ENCODE measurements at regions not wholly inside any gene's neighbourhood (a gene's known extent, or its start where the extent isn't known, plus 50 kb on each side); places are given as distances from the start of the nearest gene placed in this dataset.
"Not testable (repeated sequence)": the region's sequence is repeated elsewhere in the genome, so short reads cannot be mapped to it uniquely, and the experiment has no call there.

- intact Hi-C loops (cut with DNase I) = no loop called here
- Histone ChIP-seq H3K27ac (no peak overlapping the region), H3K4me3 (no peak overlapping the region), H3K36me3 (no peaks in the 10 kb centered on the region), H3K27me3 (no peaks in the 10 kb centered on the region), H3K9me3 (no peaks in the 10 kb centered on the region), H3K4me1 (no peaks in the 10 kb centered on the region)
- DNase-seq (ENCODE audit: low spot score in 2 of 2) = no peak
- no peak for TF ChIP-seq CTCF (IDR thresholded peaks at IDR 0.05)
Measured at GRCh38 chr11:27229511-27230191, 133.4 kb downstream of the CCDC34 start.

- DNase-seq (ENCODE audit: low spot score in 2 of 2) = no peak
- no peak for TF ChIP-seq CTCF (IDR thresholded peaks at IDR 0.05)
- intact Hi-C loops (cut with DNase I) = no loop called here
- H3K4me3 ChIP-seq = no peak overlapping the region
- no peak overlapping the region for H3K27ac ChIP-seq
- H3K4me1 ChIP-seq = no peaks in the 10 kb centered on the region
- no peaks in the 10 kb centered on the region for H3K36me3 ChIP-seq
- no peaks in the 10 kb centered on the region for H3K27me3 ChIP-seq
- no peaks in the 10 kb centered on the region for H3K9me3 ChIP-seq
Measured at GRCh38 chr11:27228906-27229290, 134.1 kb downstream of the CCDC34 start.

GRCh38 chr11:27228232-27228905 lies 134.6 kb downstream of the CCDC34 start:
- H3K36me3 ChIP-seq = no peaks in the 10 kb centered on the region
- H3K27ac ChIP-seq = no peak overlapping the region
- H3K9me3 ChIP-seq = no peaks in the 10 kb centered on the region
- H3K4me3 ChIP-seq = no peak overlapping the region
- no peak for DNase-seq (ENCODE audit: low spot score in 2 of 2)
- intact Hi-C loops (cut with DNase I) = no loop called here
- no peaks in the 10 kb centered on the region for H3K4me1 ChIP-seq
- TF ChIP-seq CTCF (IDR thresholded peaks at IDR 0.05) = no peak
- no peaks in the 10 kb centered on the region for H3K27me3 ChIP-seq

GRCh38 chr11:27227736-27228135 lies 135.3 kb downstream of the CCDC34 start:
- Histone ChIP-seq H3K27me3 (no peaks in the 10 kb centered on the region), H3K4me1 (no peaks in the 10 kb centered on the region), H3K27ac (no peak overlapping the region), H3K9me3 (no peaks in the 10 kb centered on the region), H3K36me3 (no peaks in the 10 kb centered on the region), H3K4me3 (no peak overlapping the region)
- intact Hi-C loops (cut with DNase I) = no loop called here
- no peak for TF ChIP-seq CTCF (IDR thresholded peaks at IDR 0.05)
- DNase-seq (ENCODE audit: low spot score in 2 of 2) = no peak

GRCh38 chr11:27219487-27220039 lies 143.5 kb downstream of the CCDC34 start:
- H3K27me3 ChIP-seq; H3K4me1 ChIP-seq; H3K4me3 ChIP-seq; H3K9me3 ChIP-seq; DNase-seq (ENCODE audit: low spot score in 2 of 2); H3K27ac ChIP-seq; H3K36me3 ChIP-seq; intact Hi-C loops (cut with DNase I): not testable (repeated sequence)

- H3K27ac ChIP-seq = no peak overlapping the region
- no peaks in the 10 kb centered on the region for H3K36me3 ChIP-seq
- intact Hi-C loops (cut with DNase I) = no loop called here
- H3K9me3 ChIP-seq = no peaks in the 10 kb centered on the region
- no peak for TF ChIP-seq CTCF (IDR thresholded peaks at IDR 0.05)
- no peak for DNase-seq (ENCODE audit: low spot score in 2 of 2)
- H3K4me3 ChIP-seq = no peak overlapping the region
- H3K4me1 ChIP-seq = peaks cover 0 to 4% of the 10 kb centered on the region in 2 donors
- H3K27me3 ChIP-seq = no peaks in the 10 kb centered on the region
Measured at GRCh38 chr11:27218421-27219038, 144.5 kb downstream of the CCDC34 start.

Data from ascending aorta (tissue), 2 donors.